ENCODE measurements at regions not wholly inside any gene's neighbourhood (a gene's known extent, or its start where the extent isn't known, plus 50 kb on each side); places are given as distances from the start of the nearest gene placed in this dataset.

DNA sequence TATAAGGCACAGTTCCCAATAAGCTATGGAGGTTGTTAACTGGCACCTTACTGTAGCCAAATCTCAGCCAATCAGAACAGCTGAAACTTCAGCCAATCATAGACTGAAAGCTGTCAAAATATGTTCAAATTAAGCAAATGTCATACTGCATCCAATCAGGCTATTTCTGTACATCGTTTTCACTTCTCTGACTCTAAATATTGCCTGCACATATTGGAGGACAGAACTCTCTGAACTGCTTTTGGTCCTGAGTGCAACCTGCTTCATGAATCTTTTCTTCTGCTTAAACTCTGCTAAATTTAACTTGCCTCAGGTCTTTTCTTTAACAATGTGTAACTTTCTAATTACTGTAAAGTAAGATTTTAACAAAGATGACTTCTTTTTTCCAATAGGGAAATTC is 1198.9 kb upstream of the PCDH7 start:
- DNase-seq = no peak
- Mint-ChIP-seq H3K4me1 (no peaks in the 10 kb centered on the region), H3K4me3 (no peak overlapping the region), H3K9me3 (peaks cover 3 to 46% (median 30%) of the 10 kb centered on the region in 6 donors), H3K27me3 (ENCODE audit: low read depth in 3 of 3) (peaks cover 0 to 2% (median 0%) of the 10 kb centered on the region in 3 donors), H3K27ac (no peak overlapping the region), H3K36me3 (peaks cover 0 to 5% (median 0%) of the 10 kb centered on the region in 3 donors)

DNA sequence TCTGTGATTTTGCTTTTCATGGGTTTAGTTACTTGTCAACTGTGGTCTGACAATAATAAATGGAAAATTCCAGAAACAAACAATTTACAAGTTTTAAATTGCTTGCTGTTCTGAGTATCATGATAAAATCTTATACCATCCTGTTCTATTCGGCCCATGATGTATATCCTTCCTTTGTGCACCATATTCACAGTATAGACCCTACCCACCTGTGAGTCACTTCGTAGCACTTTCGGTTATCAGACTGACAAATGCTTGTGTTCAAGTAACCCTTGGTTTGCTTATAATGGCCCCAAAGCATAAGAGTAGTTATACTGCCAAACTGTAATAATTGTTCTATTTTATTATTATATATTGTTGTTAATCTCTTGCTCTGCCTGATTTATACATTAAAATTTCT is 1183.4 kb upstream of the PCDH7 start:
- Mint-ChIP-seq H3K4me1 (no peaks in the 10 kb centered on the region), H3K9me3 (peaks cover 3 to 27% (median 13%) of the 10 kb centered on the region in 6 donors), H3K4me3 (no peak overlapping the region), H3K27ac (no peak overlapping the region), H3K27me3 (ENCODE audit: low read depth in 3 of 3) (no peaks in the 10 kb centered on the region), H3K36me3 (no peaks in the 10 kb centered on the region)
- DNase-seq = no peak

DNA sequence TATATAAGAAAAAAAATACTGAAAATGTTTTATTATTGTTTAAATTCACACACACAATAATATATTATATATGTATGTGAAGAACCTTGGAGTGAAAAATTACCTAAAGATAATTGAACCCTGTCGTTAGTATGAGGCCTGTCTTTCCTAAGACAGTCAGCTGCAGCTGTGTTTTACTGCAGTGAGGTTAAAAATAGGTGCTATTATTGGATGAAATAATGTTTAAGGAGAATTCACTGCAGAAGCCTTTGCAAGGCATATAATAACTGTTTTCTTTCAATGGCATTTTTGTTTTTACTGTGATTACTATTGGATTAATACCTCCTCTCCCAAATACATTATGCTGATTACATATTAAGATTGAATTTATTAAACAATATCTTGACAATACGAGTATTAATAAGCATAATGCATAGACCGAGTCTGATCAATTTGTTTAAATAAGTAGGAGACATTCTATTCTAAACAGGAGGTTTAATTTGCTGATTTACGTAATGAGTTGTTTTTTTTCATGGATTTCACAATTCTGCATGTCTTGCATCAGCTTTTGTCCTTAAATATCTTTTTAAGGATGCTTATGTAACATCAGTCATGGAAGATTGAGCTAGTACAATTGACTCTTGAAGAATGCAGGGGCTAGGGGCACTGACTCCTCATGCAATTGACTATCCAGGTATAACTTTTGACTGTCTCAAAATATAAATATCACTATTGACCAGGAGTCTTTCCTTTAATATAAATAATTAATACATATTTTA is 1181.1 kb upstream of the PCDH7 start:
- H3K9me3 Mint-ChIP-seq = peaks cover 0 to 26% (median 8%) of the 10 kb centered on the region in 6 donors
- H3K4me1 Mint-ChIP-seq = no peaks in the 10 kb centered on the region
- H3K36me3 Mint-ChIP-seq = no peaks in the 10 kb centered on the region
- no peak overlapping the region for H3K4me3 Mint-ChIP-seq
- H3K27me3 Mint-ChIP-seq (ENCODE audit: low read depth in 3 of 3) = no peaks in the 10 kb centered on the region
- DNase-seq = no peak
- H3K27ac Mint-ChIP-seq = no peak overlapping the region

DNA sequence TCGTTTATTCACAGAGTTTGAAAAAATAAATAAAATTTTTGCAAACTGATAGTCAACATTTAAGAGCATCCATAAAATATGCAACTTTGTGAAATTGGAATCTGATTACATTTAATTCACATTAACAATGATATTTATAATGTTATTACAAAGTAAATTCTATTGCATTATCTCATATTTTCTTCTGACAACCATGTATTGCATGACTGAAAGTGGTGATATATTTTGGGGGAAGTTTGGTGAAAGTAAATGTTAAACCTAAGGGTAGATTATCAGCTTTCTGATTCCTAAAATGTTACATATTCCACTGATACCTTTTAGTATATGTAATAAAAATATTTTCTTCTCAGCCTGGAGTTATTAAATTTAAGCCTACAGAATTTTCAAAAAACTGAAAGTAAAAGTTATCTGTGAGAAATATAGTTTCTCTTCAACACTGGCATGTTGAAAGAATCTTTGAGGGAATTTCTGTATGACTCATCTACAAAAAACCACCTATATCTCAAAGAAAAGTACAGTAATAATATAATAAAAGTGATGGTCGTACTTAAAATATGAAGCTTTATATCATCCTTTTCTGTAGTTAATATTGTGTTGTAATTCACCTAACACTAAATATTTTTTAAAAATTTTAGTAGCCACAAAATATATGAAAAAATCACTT is 1179.6 kb upstream of the PCDH7 start:
- H3K27ac Mint-ChIP-seq = no peak overlapping the region

DNA sequence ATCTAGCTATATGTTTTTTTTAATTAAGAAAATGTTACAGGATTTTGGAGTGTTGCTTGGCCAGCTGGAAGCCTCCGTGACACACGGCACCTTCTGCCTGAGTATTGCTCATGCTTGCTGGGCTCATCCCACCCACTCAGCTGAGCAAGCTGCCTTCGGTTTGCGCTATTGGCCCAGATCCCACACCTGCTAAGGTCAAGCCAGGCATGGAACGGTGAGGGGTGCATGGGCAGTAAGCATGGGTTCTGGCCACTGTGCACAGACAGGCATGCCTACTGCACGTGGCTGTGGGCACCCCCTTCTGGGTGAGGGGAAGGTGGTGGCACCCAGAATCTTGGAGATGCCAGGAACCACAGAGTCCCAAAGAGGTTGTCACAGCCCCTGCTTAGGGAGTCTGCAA is 1178.4 kb upstream of the PCDH7 start:
- H3K4me3 Mint-ChIP-seq = no peak overlapping the region
- no peaks in the 10 kb centered on the region for H3K36me3 Mint-ChIP-seq
- no peak for DNase-seq

More for the DNA sequence above, 1179.6 kb upstream of the PCDH7 start:
- no peak for DNase-seq
- no peak overlapping the region for H3K4me3 Mint-ChIP-seq
- no peaks in the 10 kb centered on the region for H3K4me1 Mint-ChIP-seq
- H3K9me3 Mint-ChIP-seq = peaks cover 0 to 29% (median 8%) of the 10 kb centered on the region in 6 donors
- no peaks in the 10 kb centered on the region for H3K36me3 Mint-ChIP-seq
- no peaks in the 10 kb centered on the region for H3K27me3 Mint-ChIP-seq (ENCODE audit: low read depth in 3 of 3)

DNA sequence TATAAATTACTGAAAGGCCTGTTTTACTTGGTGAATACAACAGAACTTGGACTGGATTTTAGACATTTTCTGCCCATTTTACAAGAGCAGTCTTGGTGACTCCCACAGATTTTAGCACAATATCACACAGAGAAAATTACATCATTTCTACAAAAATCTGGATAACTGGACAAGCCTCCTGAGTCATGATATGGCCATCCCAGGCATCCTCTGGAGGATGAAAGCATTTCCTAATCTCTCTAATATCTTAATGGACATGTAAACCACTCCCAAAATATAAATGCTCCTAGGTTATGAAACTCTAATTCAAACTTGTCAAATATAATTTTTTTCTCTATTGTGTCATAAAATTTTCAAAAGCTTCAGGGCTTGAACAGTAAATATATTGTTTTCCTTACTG is 1170.8 kb upstream of the PCDH7 start:
- Mint-ChIP-seq H3K27me3 (ENCODE audit: low read depth in 3 of 3) (no peaks in the 10 kb centered on the region), H3K4me3 (no peak overlapping the region), H3K9me3 (peaks cover 5 to 48% (median 23%) of the 10 kb centered on the region in 6 donors), H3K27ac (no peak overlapping the region), H3K4me1 (no peaks in the 10 kb centered on the region), H3K36me3 (peaks cover 0 to 6% (median 0%) of the 10 kb centered on the region in 3 donors)
- DNase-seq = no peak

More for the DNA sequence above, 1178.4 kb upstream of the PCDH7 start:
- H3K4me1 Mint-ChIP-seq = no peaks in the 10 kb centered on the region
- H3K27me3 Mint-ChIP-seq (ENCODE audit: low read depth in 3 of 3) = no peaks in the 10 kb centered on the region
- H3K27ac Mint-ChIP-seq = no peak overlapping the region
- H3K9me3 Mint-ChIP-seq = peaks cover 0 to 32% (median 7%) of the 10 kb centered on the region in 6 donors

DNA sequence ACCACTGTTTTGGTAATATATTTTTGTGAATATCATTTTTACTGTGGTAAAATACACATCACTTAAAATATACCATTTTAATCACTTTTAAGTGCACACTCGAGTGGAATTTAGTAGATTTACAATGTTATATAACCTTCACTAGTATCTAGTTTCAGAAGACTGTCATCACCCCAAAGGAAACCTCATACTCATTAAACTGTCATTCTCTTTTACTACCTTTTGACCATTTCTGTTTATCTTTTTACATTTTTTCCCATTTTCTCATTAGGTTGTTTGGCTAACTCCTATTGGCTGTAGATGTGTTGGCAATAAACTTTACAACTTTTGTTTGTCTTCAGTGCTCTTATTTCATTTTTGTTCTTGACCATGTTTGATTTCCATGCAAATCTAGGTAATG is 1168.3 kb upstream of the PCDH7 start:
- H3K27ac Mint-ChIP-seq = no peak overlapping the region
- no peaks in the 10 kb centered on the region for H3K4me1 Mint-ChIP-seq
- peaks cover 3 to 42% (median 22%) of the 10 kb centered on the region in 6 donors for H3K9me3 Mint-ChIP-seq

DNA sequence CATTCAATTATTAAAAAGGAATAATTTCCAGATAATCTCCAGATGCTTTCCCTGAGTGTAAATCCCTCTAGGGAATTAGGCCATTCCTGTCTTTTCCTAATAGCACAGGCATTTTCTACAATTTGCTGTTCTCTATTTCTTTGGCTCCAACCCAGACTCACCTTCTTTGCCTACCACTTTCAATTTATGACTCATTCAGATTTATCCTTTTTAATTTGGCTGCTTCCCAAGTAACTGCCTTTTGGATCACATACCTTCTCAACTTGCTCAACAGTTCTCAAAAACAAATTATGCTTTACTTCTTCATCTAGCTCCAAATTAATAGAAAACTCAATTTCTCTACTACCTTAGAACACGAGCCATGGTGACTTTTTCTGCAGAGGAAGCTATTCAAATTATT is 1166.3 kb upstream of the PCDH7 start:
- no peaks in the 10 kb centered on the region for H3K4me1 Mint-ChIP-seq
- no peak overlapping the region for H3K27ac Mint-ChIP-seq
- DNase-seq = no peak
- peaks cover 0 to 6% (median 0%) of the 10 kb centered on the region in 3 donors for H3K36me3 Mint-ChIP-seq
- no peak overlapping the region for H3K4me3 Mint-ChIP-seq
- peaks cover 5 to 35% (median 17%) of the 10 kb centered on the region in 6 donors for H3K9me3 Mint-ChIP-seq
- no peaks in the 10 kb centered on the region for H3K27me3 Mint-ChIP-seq (ENCODE audit: low read depth in 3 of 3)

More for the DNA sequence above, 1168.3 kb upstream of the PCDH7 start:
- DNase-seq = no peak
- Mint-ChIP-seq H3K36me3 (peaks cover 0 to 6% (median 0%) of the 10 kb centered on the region in 3 donors), H3K4me3 (no peak overlapping the region), H3K27me3 (ENCODE audit: low read depth in 3 of 3) (no peaks in the 10 kb centered on the region)

DNA sequence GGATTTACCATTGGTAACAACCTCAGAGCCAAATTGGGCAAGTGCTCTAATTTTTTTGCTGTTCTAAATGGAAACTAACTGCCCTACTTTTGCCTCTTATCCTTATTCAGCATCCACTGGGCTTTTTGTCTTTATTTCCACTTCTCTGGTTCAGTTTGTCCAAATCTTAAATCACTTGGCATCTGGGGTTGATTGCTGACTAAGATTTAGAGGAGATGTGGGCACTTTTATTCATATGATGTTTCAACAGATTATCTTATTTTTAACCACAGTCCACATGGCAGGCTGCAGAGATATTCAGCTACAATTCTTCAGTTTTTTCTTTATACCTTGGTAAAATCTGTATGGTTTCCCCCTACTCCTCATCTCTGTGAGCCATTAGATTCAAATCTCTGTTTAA is 1161.4 kb upstream of the PCDH7 start:
- Mint-ChIP-seq H3K27ac (no peak overlapping the region), H3K4me3 (no peak overlapping the region), H3K9me3 (peaks cover 11 to 47% (median 34%) of the 10 kb centered on the region in 6 donors), H3K4me1 (no peaks in the 10 kb centered on the region), H3K36me3 (no peaks in the 10 kb centered on the region), H3K27me3 (ENCODE audit: low read depth in 3 of 3) (peaks cover 0 to 2% (median 2%) of the 10 kb centered on the region in 3 donors)
- no peak for DNase-seq

DNA sequence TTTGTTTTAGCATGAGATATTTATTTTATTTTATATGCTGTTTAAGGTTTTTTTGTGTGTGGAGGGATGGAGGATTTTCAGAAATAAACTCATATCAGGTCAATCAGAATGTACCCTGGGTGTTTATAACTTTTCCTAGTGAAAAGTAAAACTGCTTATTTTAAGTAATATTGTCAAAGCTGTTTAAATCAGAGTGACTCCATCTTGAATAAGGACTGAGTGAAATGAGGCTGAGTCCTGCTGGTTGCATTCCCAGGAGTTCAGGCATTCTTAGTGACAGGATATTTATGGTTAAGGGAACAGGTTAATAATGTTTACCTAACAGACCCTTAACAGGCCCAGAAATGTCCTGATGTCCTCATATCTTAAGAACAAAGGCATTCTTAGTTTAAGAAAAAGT is 1160.9 kb upstream of the PCDH7 start:
- Mint-ChIP-seq H3K4me3 (no peak overlapping the region), H3K4me1 (no peaks in the 10 kb centered on the region), H3K9me3 (peaks cover 13 to 49% (median 34%) of the 10 kb centered on the region in 6 donors), H3K36me3 (no peaks in the 10 kb centered on the region), H3K27me3 (ENCODE audit: low read depth in 3 of 3) (peaks cover 0 to 2% (median 2%) of the 10 kb centered on the region in 3 donors), H3K27ac (no peak overlapping the region)
- no peak for DNase-seq

DNA sequence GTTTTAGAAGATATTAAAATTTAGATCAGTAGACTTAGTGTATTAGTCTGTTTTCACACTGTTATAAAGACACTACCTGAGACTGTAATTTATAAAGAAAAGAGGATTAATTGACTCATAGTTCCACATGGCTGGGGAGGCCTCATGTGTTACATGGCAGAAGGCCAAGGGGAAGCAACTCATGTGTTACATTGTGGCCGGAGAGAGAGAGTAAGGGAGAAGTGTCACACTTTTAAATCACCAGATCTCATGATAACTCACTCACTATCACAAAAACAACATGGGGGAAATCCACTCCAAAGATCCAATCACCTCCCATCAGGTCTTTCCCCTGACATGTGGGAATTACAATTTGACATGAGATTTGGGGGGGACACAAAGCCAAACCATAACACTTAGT is 1159.7 kb upstream of the PCDH7 start:
- Mint-ChIP-seq H3K36me3 (no peaks in the 10 kb centered on the region), H3K27ac (no peak overlapping the region), H3K4me1 (no peaks in the 10 kb centered on the region), H3K27me3 (ENCODE audit: low read depth in 3 of 3) (peaks cover 0 to 2% (median 2%) of the 10 kb centered on the region in 3 donors), H3K4me3 (no peak overlapping the region), H3K9me3 (peaks cover 17 to 51% (median 36%) of the 10 kb centered on the region in 6 donors)
- DNase-seq = no peak

DNA sequence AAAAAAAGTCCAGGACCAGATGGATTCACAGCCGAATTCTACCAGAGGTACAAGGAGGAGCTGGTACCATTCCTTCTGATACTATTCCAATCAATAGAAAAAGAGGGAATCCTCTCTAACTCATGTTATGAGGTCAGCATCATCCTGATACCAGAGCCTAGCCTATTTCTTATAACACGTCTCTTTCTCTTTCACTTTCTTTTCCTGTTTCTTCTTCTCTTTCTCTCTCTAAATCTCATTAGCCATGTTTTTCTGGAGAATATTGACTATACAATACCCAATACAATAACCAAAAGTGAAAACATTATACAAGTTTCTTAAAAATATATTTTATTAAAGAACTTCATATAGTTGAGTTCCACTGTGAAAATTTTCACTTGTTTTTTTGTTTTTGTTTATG is 1154.9 kb upstream of the PCDH7 start:
- Mint-ChIP-seq H3K9me3 (peaks cover 12 to 32% (median 18%) of the 10 kb centered on the region in 6 donors), H3K4me1 (no peaks in the 10 kb centered on the region), H3K4me3 (no peak overlapping the region), H3K27ac (no peak overlapping the region), H3K36me3 (no peaks in the 10 kb centered on the region), H3K27me3 (ENCODE audit: low read depth in 3 of 3) (peaks cover 0 to 2% (median 2%) of the 10 kb centered on the region in 3 donors)
- DNase-seq = no peak

DNA sequence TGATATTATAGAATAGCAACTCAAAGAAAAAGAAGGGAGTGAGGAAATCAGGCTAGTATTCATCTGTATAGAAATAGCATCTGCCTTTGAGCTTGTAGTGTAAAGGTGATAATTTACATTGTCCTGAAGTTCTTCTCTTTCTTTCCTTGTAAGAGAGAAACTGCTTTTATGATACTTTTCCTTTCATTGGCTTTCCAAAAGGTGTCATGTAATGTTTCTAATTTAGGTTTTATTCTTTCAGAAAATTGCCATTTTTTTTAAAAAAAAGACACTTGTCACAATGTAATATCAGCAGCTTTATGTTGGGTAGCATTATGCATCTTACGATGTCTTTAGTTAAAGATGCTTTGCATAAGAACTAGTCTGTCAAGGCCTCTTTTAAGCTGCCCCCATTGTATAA is 1153.8 kb upstream of the PCDH7 start:
- peaks cover 0 to 2% (median 2%) of the 10 kb centered on the region in 3 donors for H3K27me3 Mint-ChIP-seq (ENCODE audit: low read depth in 3 of 3)
- H3K4me1 Mint-ChIP-seq = no peaks in the 10 kb centered on the region
- DNase-seq = no peak
- no peak overlapping the region for H3K4me3 Mint-ChIP-seq
- no peaks in the 10 kb centered on the region for H3K36me3 Mint-ChIP-seq
- H3K27ac Mint-ChIP-seq = no peak overlapping the region
- H3K9me3 Mint-ChIP-seq = peaks cover 10 to 28% (median 16%) of the 10 kb centered on the region in 6 donors

DNA sequence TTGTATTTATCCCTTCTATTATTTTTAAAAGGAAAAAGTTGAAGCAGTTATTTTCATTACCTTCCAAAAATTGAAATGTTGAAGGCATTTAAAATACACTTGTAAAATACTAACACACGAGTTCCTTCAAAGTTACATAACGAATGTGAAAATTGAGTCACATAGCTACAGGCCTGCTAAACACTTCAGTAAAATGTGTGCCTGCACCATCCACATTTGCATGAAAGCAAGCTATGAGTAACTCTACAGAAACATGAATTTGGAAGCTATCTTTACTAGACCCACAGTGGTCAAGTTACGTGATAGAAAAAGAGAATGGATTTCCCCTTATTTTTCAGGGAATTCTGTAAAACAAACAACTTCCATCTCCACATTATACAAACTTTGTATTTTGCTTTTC is 1148.8 kb upstream of the PCDH7 start:
- Mint-ChIP-seq H3K36me3 (no peaks in the 10 kb centered on the region), H3K27me3 (ENCODE audit: low read depth in 3 of 3) (no peaks in the 10 kb centered on the region), H3K9me3 (peaks cover 1 to 20% (median 12%) of the 10 kb centered on the region in 6 donors), H3K4me3 (no peak overlapping the region), H3K4me1 (no peaks in the 10 kb centered on the region), H3K27ac (no peak overlapping the region)
- no peak for DNase-seq

Measured in immature natural killer cell (primary cell).